Smooth muscle cell (in vitro differentiated cells): ENCODE measurements at regions not wholly inside any gene's neighbourhood (a gene's known extent, or its start where the extent isn't known, plus 50 kb on each side); places are given as distances from the start of the nearest gene placed in this dataset.

Experiments used
- DNase-seq: peaks from one replicate; lab custom pipeline; 2025; ENCODE audit not compliant: unreplicated experiment; lab: John Stamatoyannopoulos, UW
- H2AFZ ChIP-seq: fragments of 200-600 bp; sonication (generic); 2 replicates; pipeline ENCODE4 v1.6.0; 2016; ENCODE audit warnings: antibody characterized with exemption, low read depth, mild to moderate bottlenecking
- H3F3A ChIP-seq: fragments of 200-600 bp; sonication (generic); 2 replicates; pipeline ENCODE4 v1.6.0; 2017; ENCODE audit warnings: antibody characterized with exemption, low read depth
- H3K27ac ChIP-seq: fragments of 200-600 bp; sonication (generic); 2 replicates; pipeline ENCODE4 v1.5.1; 2016; ENCODE audit warnings: low read depth, mild to moderate bottlenecking
- H3K27me3 ChIP-seq: fragments of 200-600 bp; sonication (generic); 2 replicates; pipeline ENCODE4 v1.6.1; 2016; ENCODE audit warnings: low read depth, mild to moderate bottlenecking
- H3K36me3 ChIP-seq: fragments of 200-600 bp; sonication (generic); 2 replicates; pipeline ENCODE4 v1.5.1; 2016; ENCODE audit warnings: low read depth
- H3K4me1 ChIP-seq: fragments of 200-600 bp; sonication (generic); 2 replicates; pipeline ENCODE4 v1.5.1; 2016; ENCODE audit warnings: low read depth
- H3K4me2 ChIP-seq: fragments of 200-600 bp; sonication (generic); 2 replicates; pipeline ENCODE4 v1.6.0; 2016; ENCODE audit warnings: mild to moderate bottlenecking
- H3K4me3 ChIP-seq: fragments of 200-600 bp; sonication (generic); 2 replicates; pipeline ENCODE4 v1.5.1; 2016; ENCODE audit warnings: mild to moderate bottlenecking
- H3K79me2 ChIP-seq: fragments of 200-600 bp; sonication (generic); 2 replicates; pipeline ENCODE4 v1.6.0; 2016; ENCODE audit warnings: low read depth, mild to moderate bottlenecking
- H3K9ac ChIP-seq: fragments of 200-600 bp; sonication (generic); 2 replicates; pipeline ENCODE4 v1.6.0; 2016; ENCODE audit warnings: low read depth
- H3K9me3 ChIP-seq: fragments of 200-600 bp; sonication (generic); replicated peaks from 2 replicates; pipeline ENCODE4 v1.5.1; 2016; ENCODE audit warnings: low read depth
- H4K20me1 ChIP-seq: fragments of 200-600 bp; sonication (generic); 2 replicates; pipeline ENCODE4 v1.6.0; 2016; ENCODE audit warnings: low read depth
- WGBS: methylation state at CpG from one replicate; pipeline ENCODE4 v1.1.7; 2016; ENCODE audit warnings: low lambda C conversion rate; 5-methylcytosine and 5-hydroxymethylcytosine counted together
- TF ChIP-seq, protein P1 (sequence below): fragments of 200-600 bp; sonication (generic); IDR thresholded peaks from 2 replicates; pipeline ENCODE4 v1.5.1; 2017; ENCODE audit warnings: borderline replicate concordance, mild to moderate bottlenecking, antibody characterized with exemption; ENCODE audit not compliant: insufficient read depth, poor library complexity, severe bottlenecking

DNA sequence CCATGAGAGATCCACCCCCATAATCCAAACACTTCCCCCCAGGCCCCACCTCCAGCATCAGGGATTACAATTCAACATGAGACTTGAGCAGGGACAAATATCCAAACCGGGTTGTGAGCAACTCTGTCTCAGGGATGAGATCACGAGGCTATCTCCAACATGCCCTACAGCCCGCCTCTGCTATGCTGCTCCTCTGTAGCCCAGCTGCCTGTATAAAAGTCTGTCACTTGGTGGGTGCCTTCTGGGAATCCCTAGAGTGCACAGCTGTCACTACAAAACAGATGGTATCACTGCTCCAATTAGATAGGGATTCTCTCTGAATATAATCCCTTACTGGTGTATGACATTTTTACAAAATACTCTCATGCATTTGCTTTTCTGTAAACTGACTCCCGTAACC, 114.9 kb upstream of the NANOS1 start:
- Histone ChIP-seq H3K4me1 (peaks cover 8% of the 10 kb centered on the region), H3K27ac (no peak overlapping the region), H3K9ac (no peak overlapping the region), H3K4me3 (no peak overlapping the region), H3K36me3 (no peaks in the 10 kb centered on the region), H3K27me3 (no peaks in the 10 kb centered on the region), H3K79me2 (no peaks in the 10 kb centered on the region), H3K9me3 (no peaks in the 10 kb centered on the region), H4K20me1 (no peaks in the 10 kb centered on the region), H3K4me2 (no peak overlapping the region), H3F3A (no peaks in the 10 kb centered on the region), H2AFZ (no peak overlapping the region)
- WGBS: 50% methylated on average over 4 of the region's 4 CpGs
- TF ChIP-seq, protein P1, sequence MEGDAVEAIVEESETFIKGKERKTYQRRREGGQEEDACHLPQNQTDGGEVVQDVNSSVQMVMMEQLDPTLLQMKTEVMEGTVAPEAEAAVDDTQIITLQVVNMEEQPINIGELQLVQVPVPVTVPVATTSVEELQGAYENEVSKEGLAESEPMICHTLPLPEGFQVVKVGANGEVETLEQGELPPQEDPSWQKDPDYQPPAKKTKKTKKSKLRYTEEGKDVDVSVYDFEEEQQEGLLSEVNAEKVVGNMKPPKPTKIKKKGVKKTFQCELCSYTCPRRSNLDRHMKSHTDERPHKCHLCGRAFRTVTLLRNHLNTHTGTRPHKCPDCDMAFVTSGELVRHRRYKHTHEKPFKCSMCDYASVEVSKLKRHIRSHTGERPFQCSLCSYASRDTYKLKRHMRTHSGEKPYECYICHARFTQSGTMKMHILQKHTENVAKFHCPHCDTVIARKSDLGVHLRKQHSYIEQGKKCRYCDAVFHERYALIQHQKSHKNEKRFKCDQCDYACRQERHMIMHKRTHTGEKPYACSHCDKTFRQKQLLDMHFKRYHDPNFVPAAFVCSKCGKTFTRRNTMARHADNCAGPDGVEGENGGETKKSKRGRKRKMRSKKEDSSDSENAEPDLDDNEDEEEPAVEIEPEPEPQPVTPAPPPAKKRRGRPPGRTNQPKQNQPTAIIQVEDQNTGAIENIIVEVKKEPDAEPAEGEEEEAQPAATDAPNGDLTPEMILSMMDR: no peak
- DNase-seq: no peak

DNA sequence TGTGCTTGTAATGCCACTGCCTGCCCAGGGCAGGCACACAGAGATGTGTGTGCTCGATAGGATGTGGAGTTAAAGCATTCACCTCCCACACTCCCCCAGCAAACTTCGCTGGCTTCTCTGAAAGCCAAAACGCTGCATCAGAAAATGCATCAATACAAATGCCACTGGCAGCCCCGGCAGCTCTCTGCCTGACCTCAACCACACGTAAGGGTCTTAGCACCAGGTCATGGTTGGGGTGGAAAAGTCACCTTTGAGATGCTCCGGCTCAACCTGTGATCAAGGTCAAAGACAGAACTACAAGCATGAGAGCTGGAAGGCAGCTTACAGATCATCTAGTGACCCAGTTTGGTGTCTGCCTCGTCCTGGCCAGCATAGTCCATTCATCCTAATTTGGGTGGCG, 114.4 kb upstream of the NANOS1 start:
- no peaks in the 10 kb centered on the region for H3K36me3 ChIP-seq
- H3K27me3 ChIP-seq: no peaks in the 10 kb centered on the region
- H3K27ac ChIP-seq: no peak overlapping the region
- DNase-seq: no peak
- H3K79me2 ChIP-seq: no peaks in the 10 kb centered on the region
- no peaks in the 10 kb centered on the region for H4K20me1 ChIP-seq
- no peaks in the 10 kb centered on the region for H3F3A ChIP-seq
- H3K4me3 ChIP-seq: no peak overlapping the region
- no peak overlapping the region for H3K4me2 ChIP-seq
- WGBS: 93% methylated on average over 8 of the region's 8 CpGs
- H3K9ac ChIP-seq: no peak overlapping the region
- no peaks in the 10 kb centered on the region for H3K9me3 ChIP-seq
- H3K4me1 ChIP-seq: peaks cover 8% of the 10 kb centered on the region
- H2AFZ ChIP-seq: no peak overlapping the region
- TF ChIP-seq, protein P1: no peak

DNA sequence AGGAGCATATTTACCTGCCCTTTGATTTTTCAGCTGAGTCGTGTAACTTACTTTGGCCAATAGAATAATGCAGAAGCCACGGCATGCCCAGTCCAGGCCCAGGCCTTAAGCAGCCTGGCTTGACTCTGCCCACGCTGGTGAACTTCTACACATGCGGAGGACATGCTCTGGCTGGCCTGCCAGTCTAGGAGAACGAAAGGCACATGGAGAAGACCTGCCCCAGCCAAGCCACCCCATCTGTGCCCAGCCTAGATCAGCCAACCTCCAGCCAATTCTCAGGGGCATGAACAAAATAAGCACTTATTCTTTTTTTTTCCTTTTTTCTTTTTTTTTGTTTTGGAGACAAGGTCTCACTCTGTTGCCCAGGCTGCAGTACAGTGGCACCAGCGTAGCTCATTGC, 112.7 kb upstream of the NANOS1 start:
- no peak for DNase-seq
- no peak overlapping the region for H3K4me2 ChIP-seq
- H4K20me1 ChIP-seq: no peaks in the 10 kb centered on the region
- H3K4me3 ChIP-seq: no peak overlapping the region
- H2AFZ ChIP-seq: no peak overlapping the region
- no peaks in the 10 kb centered on the region for H3F3A ChIP-seq
- TF ChIP-seq, protein P1: no peak
- H3K79me2 ChIP-seq: no peaks in the 10 kb centered on the region
- WGBS: 95% methylated on average over 6 of the region's 6 CpGs
- no peak overlapping the region for H3K27ac ChIP-seq
- peaks cover 8% of the 10 kb centered on the region for H3K4me1 ChIP-seq
- no peaks in the 10 kb centered on the region for H3K9me3 ChIP-seq
- no peaks in the 10 kb centered on the region for H3K36me3 ChIP-seq
- H3K9ac ChIP-seq: no peak overlapping the region
- no peaks in the 10 kb centered on the region for H3K27me3 ChIP-seq

DNA sequence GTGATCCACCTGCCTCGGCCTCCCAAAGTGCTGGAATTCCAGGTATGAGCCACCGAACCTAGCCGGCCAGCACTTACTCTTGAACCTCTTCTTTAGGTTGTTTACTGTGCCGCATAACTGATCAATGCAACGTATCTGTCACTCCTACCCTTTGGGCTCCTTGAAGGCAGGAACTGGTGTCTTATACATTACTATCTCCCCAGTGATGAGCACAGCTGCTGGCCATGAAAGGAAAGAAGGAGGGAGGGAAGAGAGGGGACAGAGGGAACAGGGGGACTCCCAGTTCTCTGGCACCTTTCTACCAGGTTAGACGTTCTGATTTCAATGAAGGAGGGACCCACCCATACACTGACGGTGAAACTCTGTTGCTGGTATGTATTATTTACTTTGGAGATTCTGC, 111.8 kb upstream of the NANOS1 start:
- H3K36me3 ChIP-seq: no peaks in the 10 kb centered on the region
- H3K4me3 ChIP-seq: no peak overlapping the region
- no peaks in the 10 kb centered on the region for H4K20me1 ChIP-seq
- no peak for DNase-seq
- H3K27me3 ChIP-seq: no peaks in the 10 kb centered on the region
- no peaks in the 10 kb centered on the region for H3F3A ChIP-seq
- H3K4me2 ChIP-seq: no peak overlapping the region
- no peak overlapping the region for H3K27ac ChIP-seq
- no peaks in the 10 kb centered on the region for H3K79me2 ChIP-seq
- TF ChIP-seq, protein P1: no peak
- H3K9me3 ChIP-seq: no peaks in the 10 kb centered on the region
- H2AFZ ChIP-seq: no peak overlapping the region
- 91% methylated on average over 7 of the region's 7 CpGs for WGBS
- peaks cover 8% of the 10 kb centered on the region for H3K4me1 ChIP-seq
- no peak overlapping the region for H3K9ac ChIP-seq
